GM12878 (cell line): ENCODE measurements at regions not wholly inside any gene's neighbourhood (a gene's known extent, or its start where the extent isn't known, plus 50 kb on each side); places are given as distances from the start of the nearest gene placed in this dataset.

Source experiments
- ATF7 ChIP-seq: fragments of 450-650 bp; IDR thresholded peaks from 2 replicates; pipeline ENCODE4 v1.6.1; 2016; ENCODE audit warnings: low read depth, mild to moderate bottlenecking
- CHD4 ChIP-seq: fragments of 200-600 bp; sonication (generic); IDR thresholded peaks from 2 replicates; pipeline ENCODE4 v1.6.1; 2016; ENCODE audit warnings: mild to moderate bottlenecking
- GABPA ChIP-seq: IDR thresholded peaks from 2 replicates; pipeline ENCODE4 v1.6.1; 2014; ENCODE audit warnings: antibody characterized with exemption, low read depth, mild to moderate bottlenecking, inconsistent platforms
- NBN ChIP-seq: fragments of 450-650 bp; IDR thresholded peaks from 2 replicates; pipeline ENCODE4 v1.6.1; 2016
- NFIC ChIP-seq: IDR thresholded peaks from 2 replicates; pipeline ENCODE4 v1.6.1; 2012; ENCODE audit warnings: low read depth, mild to moderate bottlenecking, inconsistent platforms, low read length, moderate library complexity
- POLR2AphosphoS5 ChIP-seq: IDR thresholded peaks from 2 replicates; pipeline ENCODE4 v1.6.1; 2011; ENCODE audit warnings: mild to moderate bottlenecking, low read length, inconsistent platforms
- SREBF1 ChIP-seq: IDR thresholded peaks from 2 replicates; pipeline ENCODE4 v1.6.1; 2012; ENCODE audit warnings: mild to moderate bottlenecking, low read length
- TCF7 ChIP-seq: IDR thresholded peaks from 2 replicates; pipeline ENCODE4 v1.6.1; 2014; ENCODE audit warnings: antibody characterized with exemption, borderline replicate concordance
- TF ChIP-seq, protein P1 (sequence below): IDR thresholded peaks from 2 replicates; pipeline ENCODE4 v1.6.1; 2012; ENCODE audit warnings: low read depth, low read length, improper control_type of control experiment

DNA sequence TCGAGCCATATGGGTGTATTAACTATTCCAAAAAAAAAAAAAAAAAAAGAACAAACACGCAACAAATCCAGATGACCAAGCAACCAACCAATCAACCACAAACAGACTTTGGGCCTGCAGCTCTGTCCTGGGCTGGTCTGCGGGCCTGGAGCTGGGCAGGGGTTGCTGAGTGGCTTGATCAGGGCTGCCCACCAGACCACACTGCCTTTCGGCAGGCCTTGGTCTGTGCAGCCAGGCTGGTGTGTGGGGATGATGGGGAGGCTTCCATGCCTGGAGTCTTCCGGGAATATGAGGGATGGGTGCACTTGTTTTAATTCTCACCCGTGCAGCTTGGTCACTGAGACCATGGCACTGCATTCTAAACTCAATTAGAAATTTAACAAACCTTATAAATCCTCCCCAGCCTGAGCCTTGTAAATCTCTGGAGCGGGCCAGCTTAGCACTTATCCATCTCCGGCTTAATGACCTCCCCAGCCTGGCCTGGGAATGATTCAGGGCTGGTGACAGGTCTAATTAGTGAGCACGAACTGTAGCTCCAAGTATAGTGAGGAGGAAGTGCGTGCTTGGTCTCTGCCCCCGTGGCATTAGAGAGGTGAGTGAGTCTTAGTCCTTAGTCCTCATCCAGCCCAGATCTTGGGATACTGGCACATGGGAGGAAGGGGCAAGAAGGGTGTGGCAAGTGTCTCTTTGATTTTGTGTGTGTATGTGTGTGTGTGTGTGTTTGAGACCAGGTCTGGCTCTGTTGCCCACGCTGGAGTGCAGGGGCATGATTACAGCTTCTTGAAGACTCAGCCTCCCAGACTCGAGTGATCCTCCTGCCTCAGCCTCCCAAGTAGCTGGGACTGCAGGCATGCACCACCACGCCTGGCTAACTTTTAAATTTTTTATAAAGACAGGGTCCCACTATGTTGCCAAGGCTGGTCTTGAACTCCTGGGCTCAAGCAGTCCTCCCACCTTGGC is 74.6 kb upstream of the CSF3R start:
- TF ChIP-seq, protein P1, sequence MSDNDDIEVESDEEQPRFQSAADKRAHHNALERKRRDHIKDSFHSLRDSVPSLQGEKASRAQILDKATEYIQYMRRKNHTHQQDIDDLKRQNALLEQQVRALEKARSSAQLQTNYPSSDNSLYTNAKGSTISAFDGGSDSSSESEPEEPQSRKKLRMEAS: no peak
- no peak for TF ChIP-seq GABPA
- no peak for TF ChIP-seq TCF7
- no peak for TF ChIP-seq CHD4
- TF ChIP-seq NBN: no peak
- no peak for TF ChIP-seq ATF7
- TF ChIP-seq SREBF1: no peak
- no peak for TF ChIP-seq POLR2AphosphoS5
- no peak for TF ChIP-seq NFIC
